GM23338 (cell line): ENCODE measurements at regions not wholly inside any gene's neighbourhood (a gene's known extent, or its start where the extent isn't known, plus 50 kb on each side); places are given as distances from the start of the nearest gene placed in this dataset.

Experiments
- ATAC-seq: fragments of 200-7000 bp; cut with Tn5 transposase; 3 replicates; pipeline ENCODE4 v1.9.1; 2020
- DNase-seq: peaks from one replicate; pipeline ENCODE4 v3.0.0-alpha.2; 2015; ENCODE audit warnings: low spot score
- H2AFZ ChIP-seq: fragments of 200-600 bp; sonication (generic); 2 replicates; pipeline ENCODE4 v1.8.0; 2016; ENCODE audit warnings: antibody characterized with exemption, mild to moderate bottlenecking, moderate library complexity
- H3F3A ChIP-seq: fragments of 200-600 bp; sonication (generic); replicated peaks from 2 replicates; pipeline ENCODE4 v1.8.0; 2017; ENCODE audit warnings: antibody characterized with exemption, mixed run types, low read depth
- H3K27ac ChIP-seq: fragments of 200-600 bp; sonication (generic); 2 replicates; pipeline ENCODE4 v1.6.1; 2016; ENCODE audit warnings: low read depth
- H3K27me3 ChIP-seq: fragments of 200-600 bp; sonication (generic); 2 replicates; pipeline ENCODE4 v1.8.0; 2016; ENCODE audit warnings: mild to moderate bottlenecking, mixed run types, moderate library complexity; ENCODE audit not compliant: insufficient read depth
- H3K36me3 ChIP-seq: fragments of 200-600 bp; sonication (generic); 2 replicates; pipeline ENCODE4 v1.8.0; 2016; ENCODE audit warnings: mild to moderate bottlenecking; ENCODE audit not compliant: insufficient read depth
- H3K4me1 ChIP-seq: fragments of 200-600 bp; sonication (generic); 2 replicates; pipeline ENCODE4 v1.8.0; 2016; ENCODE audit warnings: mild to moderate bottlenecking, moderate library complexity; ENCODE audit not compliant: insufficient read depth
- H3K4me2 ChIP-seq: fragments of 200-600 bp; sonication (generic); 2 replicates; pipeline ENCODE4 v1.7.1; 2017; ENCODE audit warnings: mixed run types
- H3K4me3 ChIP-seq: fragments of 200-600 bp; sonication (generic); 2 replicates; pipeline ENCODE4 v1.6.1; 2016; ENCODE audit warnings: mixed run types
- H3K79me2 ChIP-seq: fragments of 200-600 bp; sonication (generic); replicated peaks from 2 replicates; pipeline ENCODE4 v1.8.0; 2017; ENCODE audit warnings: mild to moderate bottlenecking; ENCODE audit not compliant: insufficient read depth
- H3K9me2 ChIP-seq: fragments of 200-600 bp; sonication (generic); 2 replicates; pipeline ENCODE4 v1.8.0; 2017; ENCODE audit not compliant: insufficient read depth
- H4K20me1 ChIP-seq: fragments of 200-600 bp; sonication (generic); replicated peaks from 2 replicates; pipeline ENCODE4 v1.8.0; 2017; ENCODE audit warnings: mild to moderate bottlenecking; ENCODE audit not compliant: insufficient read depth
- H3K27ac Mint-ChIP-seq: 2 replicates; pipeline ENCODE4 v1.8.0; 2020; ENCODE audit warnings: inconsistent platforms, mild to moderate bottlenecking, moderate library complexity, mixed read lengths
- H3K27me3 Mint-ChIP-seq: 3 replicates; pipeline ENCODE4 v1.8.0; 2022; ENCODE audit warnings: low read depth, mild to moderate bottlenecking, moderate library complexity, mixed read lengths, inconsistent platforms; ENCODE audit not compliant: insufficient read depth, poor library complexity
- H3K36me3 Mint-ChIP-seq: 3 replicates; pipeline ENCODE4 v1.8.0; 2021; ENCODE audit warnings: low read depth, mild to moderate bottlenecking, inconsistent platforms, moderate library complexity, mixed read lengths
- H3K4me1 Mint-ChIP-seq: 3 replicates; pipeline ENCODE4 v1.8.0; 2020; ENCODE audit warnings: mild to moderate bottlenecking, inconsistent platforms, mixed read lengths
- H3K4me3 Mint-ChIP-seq: 3 replicates; pipeline ENCODE4 v1.8.0; 2021; ENCODE audit warnings: moderate library complexity, mild to moderate bottlenecking, inconsistent platforms, mixed read lengths
- H3K9me3 Mint-ChIP-seq: 3 replicates; pipeline ENCODE4 v1.8.0; 2020; ENCODE audit warnings: moderate library complexity, mild to moderate bottlenecking, inconsistent platforms, mixed read lengths
- CTCF ChIP-seq, 2 experiments: fragments of 200-600 bp in 1 of 2; sonication (generic) in 1 of 2; conservative IDR thresholded peaks; 2 replicates each; pipeline versions ENCODE4 v1.5.1 to v1.6.1; 2016 to 2017; ENCODE audit warnings: antibody characterized with exemption in 2 of 2, low read depth in 2 of 2, mild to moderate bottlenecking in 2 of 2, moderate library complexity in 1 of 2
- EZH2 ChIP-seq: fragments of 200-600 bp; sonication (generic); IDR thresholded peaks from one replicate; pipeline ENCODE4 v1.8.0; 2017; ENCODE audit warnings: antibody characterized with exemption, mild to moderate bottlenecking, low read depth; ENCODE audit not compliant: unreplicated experiment
- EZH2phosphoT487 ChIP-seq: fragments of 200-600 bp; sonication (generic); IDR thresholded peaks from one replicate; pipeline ENCODE4 v1.8.1; 2018; ENCODE audit warnings: antibody characterized with exemption; ENCODE audit not compliant: unreplicated experiment
- JUNB ChIP-seq: IDR thresholded peaks from one replicate; pipeline ENCODE4 v1.6.1; 2016; ENCODE audit warnings: antibody characterized with exemption; ENCODE audit not compliant: unreplicated experiment
- NANOG ChIP-seq: IDR thresholded peaks from 2 replicates; pipeline ENCODE4 v1.6.1; 2016; ENCODE audit warnings: antibody characterized with exemption, borderline replicate concordance
- POLR2AphosphoS5 ChIP-seq: IDR thresholded peaks from 2 replicates; pipeline ENCODE4 v1.6.1; 2016; ENCODE audit warnings: antibody characterized with exemption, low read depth
- REST ChIP-seq: IDR thresholded peaks from one replicate; pipeline ENCODE4 v1.6.1; 2018; ENCODE audit warnings: antibody characterized with exemption; ENCODE audit not compliant: unreplicated experiment
- STAT1 ChIP-seq: IDR thresholded peaks from one replicate; pipeline ENCODE4 v1.6.1; 2016; ENCODE audit warnings: antibody characterized with exemption; ENCODE audit not compliant: unreplicated experiment
- ZNF114 ChIP-seq: fragments of 250-450 bp; sonication (Bioruptor Pico); IDR thresholded peaks from 2 replicates; pipeline ENCODE4 v1.5.0; 2020; ENCODE audit warnings: mild to moderate bottlenecking, moderate library complexity
- TF ChIP-seq, protein P1 (sequence below): IDR thresholded peaks from 2 replicates; pipeline ENCODE4 v1.6.1; 2016; ENCODE audit warnings: antibody characterized with exemption

GRCh38 chr11:134799386-134799785 is 387.3 kb upstream of the B3GAT1 start (continued):
- TF ChIP-seq REST (no peak), EZH2 (no peak), STAT1 (no peak), NANOG (no peak), JUNB (no peak), POLR2AphosphoS5 (no peak), ZNF114 (CRISPR knock-in tag) (no peak), EZH2phosphoT487 (no peak)
- TF ChIP-seq, protein P1, sequence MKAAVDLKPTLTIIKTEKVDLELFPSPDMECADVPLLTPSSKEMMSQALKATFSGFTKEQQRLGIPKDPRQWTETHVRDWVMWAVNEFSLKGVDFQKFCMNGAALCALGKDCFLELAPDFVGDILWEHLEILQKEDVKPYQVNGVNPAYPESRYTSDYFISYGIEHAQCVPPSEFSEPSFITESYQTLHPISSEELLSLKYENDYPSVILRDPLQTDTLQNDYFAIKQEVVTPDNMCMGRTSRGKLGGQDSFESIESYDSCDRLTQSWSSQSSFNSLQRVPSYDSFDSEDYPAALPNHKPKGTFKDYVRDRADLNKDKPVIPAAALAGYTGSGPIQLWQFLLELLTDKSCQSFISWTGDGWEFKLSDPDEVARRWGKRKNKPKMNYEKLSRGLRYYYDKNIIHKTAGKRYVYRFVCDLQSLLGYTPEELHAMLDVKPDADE: no peak

- no peaks in the 10 kb centered on the region for H3K9me3 Mint-ChIP-seq
- ATAC-seq: no peak
- H3K4me2 ChIP-seq: no peak overlapping the region
- no peak overlapping the region for H3K4me3 ChIP-seq
- TF ChIP-seq JUNB (no peak), CTCF (conservative IDR thresholded peaks at IDR 0.05; ENCODE audit: low read depth in 2 of 2) (peak in 1 of 2 experiments; percentile 26; a peak in 1 of 4 replicates), POLR2AphosphoS5 (no peak), ZNF114 (CRISPR knock-in tag) (no peak)
- no peaks in the 10 kb centered on the region for H3K36me3 Mint-ChIP-seq
- no peak overlapping the region for H3K27ac ChIP-seq
- peaks cover 31% of the 10 kb centered on the region for H3K4me1 Mint-ChIP-seq
- no peak overlapping the region for H3K4me3 Mint-ChIP-seq
- no peaks in the 10 kb centered on the region for H4K20me1 ChIP-seq
- H3K36me3 ChIP-seq: no peaks in the 10 kb centered on the region
- H3K27ac Mint-ChIP-seq: no peak overlapping the region
- H3F3A ChIP-seq: no peaks in the 10 kb centered on the region
- H3K27me3 Mint-ChIP-seq: peaks cover 12% of the 10 kb centered on the region
- no peak for DNase-seq
- no peaks in the 10 kb centered on the region for H3K27me3 ChIP-seq
- no peaks in the 10 kb centered on the region for H3K79me2 ChIP-seq
- no peaks in the 10 kb centered on the region for H3K9me2 ChIP-seq
- H2AFZ ChIP-seq: no peak overlapping the region; the same call in 1 of the 2 replicates
- H3K4me1 ChIP-seq: peaks cover 18% of the 10 kb centered on the region
Measured at GRCh38 chr11:134797411-134798089, 385.5 kb upstream of the B3GAT1 start.
